MM.1S (cell line): ENCODE measurements at regions not wholly inside any gene's neighbourhood (a gene's known extent, or its start where the extent isn't known, plus 50 kb on each side); places are given as distances from the start of the nearest gene placed in this dataset.
"Not testable (repeated sequence)": the region's sequence is repeated elsewhere in the genome, so short reads cannot be mapped to it uniquely, and the experiment has no call there.

Experiments used
- CTCF ChIP-seq: fragments of 300-600 bp; sonication (generic); IDR thresholded peaks from 2 replicates; pipeline ENCODE4 v1.5.1; 2016; ENCODE audit warnings: antibody characterized with exemption, low read length, mixed read lengths
- EZH2 ChIP-seq: fragments of 300-600 bp; sonication (generic); optimal IDR thresholded peaks from 2 replicates; pipeline ENCODE3; 2017; ENCODE audit warnings: low read depth, mild to moderate bottlenecking, antibody characterized with exemption, low read length, mixed read lengths
- EZH2phosphoT487 ChIP-seq: fragments of 300-600 bp; sonication (generic); IDR thresholded peaks from 2 replicates; pipeline ENCODE4 v1.6.1; 2018; ENCODE audit warnings: antibody characterized with exemption, low read length

DNA sequence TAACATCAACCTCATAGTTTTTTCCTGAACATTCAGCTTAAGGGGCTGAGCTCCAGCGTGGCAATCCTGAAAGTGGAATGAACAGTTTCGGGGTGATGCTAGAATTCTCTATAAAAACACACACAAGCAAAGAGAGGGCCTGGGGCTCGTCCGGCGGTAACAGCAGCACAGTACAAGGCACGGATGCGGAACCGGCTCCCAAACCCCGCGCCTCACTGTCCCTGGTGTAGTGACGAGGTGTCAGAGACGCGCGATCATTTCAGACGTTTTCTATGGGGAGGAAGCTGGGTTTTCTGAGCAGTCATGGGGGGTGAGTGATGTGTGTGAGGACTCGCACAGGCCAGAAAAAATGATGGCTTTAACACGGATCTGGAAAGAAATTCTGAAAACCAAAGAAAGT is 177.3 kb upstream of the ZNF469 start:
- not testable (repeated sequence) for TF ChIP-seq CTCF, EZH2, EZH2phosphoT487
